ENCODE measurements at regions not wholly inside any gene's neighbourhood (a gene's known extent, or its start where the extent isn't known, plus 50 kb on each side); places are given as distances from the start of the nearest gene placed in this dataset.
A peak's percentile ranks its signal among the peaks of the same experiment; 100 is the strongest.
"Not testable (repeated sequence)": the region's sequence is repeated elsewhere in the genome, so short reads cannot be mapped to it uniquely, and the experiment has no call there.

GRCh38 chr9:96131825-96132224 is 170.2 kb downstream of the HSD17B3 start:
- DNase-seq (ENCODE audit: low spot score) = no peak

GRCh38 chr9:96130970-96131369 is 171.0 kb downstream of the HSD17B3 start:
- no peak for DNase-seq (ENCODE audit: low spot score)

GRCh38 chr9:96129747-96130146 is 172.2 kb downstream of the HSD17B3 start:
- no peak for DNase-seq (ENCODE audit: low spot score)

GRCh38 chr9:96128880-96129279 is 173.1 kb downstream of the HSD17B3 start:
- DNase-seq (ENCODE audit: low spot score) = no peak

GRCh38 chr9:96126321-96126881 is 175.6 kb downstream of the HSD17B3 start:
- DNase-seq (ENCODE audit: low spot score) = no peak

- no peak for DNase-seq (ENCODE audit: low spot score)
Measured at GRCh38 chr9:96125624-96126023, 176.4 kb downstream of the HSD17B3 start.

GRCh38 chr9:96122751-96123150 is 179.2 kb downstream of the HSD17B3 start:
- no peak for DNase-seq (ENCODE audit: low spot score)

- no peak for DNase-seq (ENCODE audit: low spot score)
Measured at GRCh38 chr9:96122282-96122681, 179.7 kb downstream of the HSD17B3 start.

GRCh38 chr9:96121136-96121535 is 180.8 kb downstream of the HSD17B3 start:
- no peak for DNase-seq (ENCODE audit: low spot score)

- DNase-seq (ENCODE audit: low spot score) = no peak
Measured at GRCh38 chr9:96117398-96118080, 184.4 kb downstream of the HSD17B3 start.

GRCh38 chr9:96116275-96117064 is 185.5 kb downstream of the HSD17B3 start:
- DNase-seq (ENCODE audit: low spot score) = no peak

- no peak for DNase-seq (ENCODE audit: low spot score)
Measured at GRCh38 chr9:96115836-96116235, 186.1 kb downstream of the HSD17B3 start.

GRCh38 chr9:96113032-96113431 is 188.9 kb downstream of the HSD17B3 start:
- no peak for DNase-seq (ENCODE audit: low spot score)

GRCh38 chr9:96109680-96110351 is 192.2 kb downstream of the HSD17B3 start:
- peak; percentile 45 for DNase-seq (ENCODE audit: low spot score)

- DNase-seq (ENCODE audit: low spot score) = no peak
Measured at GRCh38 chr9:96108691-96109380, 193.1 kb downstream of the HSD17B3 start.

GRCh38 chr9:96107436-96107835 is 194.5 kb downstream of the HSD17B3 start:
- no peak for DNase-seq (ENCODE audit: low spot score)

GRCh38 chr9:96100385-96101300 is 201.3 kb downstream of the HSD17B3 start:
- no peak for DNase-seq (ENCODE audit: low spot score)

- not testable (repeated sequence) for DNase-seq (ENCODE audit: low spot score)
Measured at GRCh38 chr9:96090630-96091029, 211.3 kb downstream of the HSD17B3 start.

- no peak for DNase-seq (ENCODE audit: low spot score)
Measured at GRCh38 chr9:96089452-96090085, 212.4 kb downstream of the HSD17B3 start.

GRCh38 chr9:96088510-96088909 is 213.0 kb downstream of the ERCC6L2 start:
- DNase-seq (ENCODE audit: low spot score) = peak; percentile 64
